Skeletal muscle tissue (tissue), 3 donors: ENCODE measurements at regions not wholly inside any gene's neighbourhood (a gene's known extent, or its start where the extent isn't known, plus 50 kb on each side); places are given as distances from the start of the nearest gene placed in this dataset.

Source experiments
- H3K27ac ChIP-seq: one replicate; pipeline ENCODE4 v1.7.0; 2013; ENCODE audit warnings: mild to moderate bottlenecking, low read depth, low read length, inconsistent platforms
- H3K27me3 ChIP-seq, 3 donors: one replicate each; pipeline ENCODE4 v1.7.0; 2013; ENCODE audit warnings: low read length in 3 of 3; ENCODE audit not compliant: control insufficient read depth in 3 of 3, insufficient read depth in 3 of 3
- H3K36me3 ChIP-seq, 3 donors: one replicate each; pipeline ENCODE4 v1.7.0; 2013; ENCODE audit warnings: low read length in 3 of 3; ENCODE audit not compliant: control insufficient read depth in 3 of 3, insufficient read depth in 3 of 3
- H3K4me1 ChIP-seq, 3 donors: one replicate each; pipeline ENCODE4 v1.7.0; 2013; ENCODE audit warnings: low read length in 3 of 3, mild to moderate bottlenecking in 3 of 3; ENCODE audit not compliant: control insufficient read depth in 3 of 3, insufficient read depth in 3 of 3
- H3K4me3 ChIP-seq, 3 donors: one replicate each; pipeline ENCODE4 v1.7.0; 2013; ENCODE audit warnings: low read length in 3 of 3
- H3K9ac ChIP-seq, 3 donors: one replicate each; pipeline ENCODE4 v1.7.0; 2013; ENCODE audit warnings: low read length in 3 of 3, mild to moderate bottlenecking in 3 of 3, moderate library complexity in 2 of 3, low read depth in 1 of 3
- H3K9me3 ChIP-seq, 3 donors: one replicate each; pipeline ENCODE4 v1.7.0; 2013; ENCODE audit warnings: low read length in 3 of 3; ENCODE audit not compliant: control insufficient read depth in 3 of 3
- donor health status: Osteomylitis.

GRCh38 chr2:67006373-67006960, 390.7 kb upstream of the ETAA1 start:
- no peaks in the 10 kb centered on the region for H3K27me3 ChIP-seq
- no peaks in the 10 kb centered on the region for H3K4me1 ChIP-seq
- no peak overlapping the region for H3K9ac ChIP-seq
- no peak overlapping the region for H3K4me3 ChIP-seq
- H3K27ac ChIP-seq = no peak overlapping the region
- no peaks in the 10 kb centered on the region for H3K36me3 ChIP-seq
- no peaks in the 10 kb centered on the region for H3K9me3 ChIP-seq

GRCh38 chr2:67008155-67008554, 389.0 kb upstream of the ETAA1 start:
- Histone ChIP-seq H3K36me3 (no peaks in the 10 kb centered on the region), H3K4me3 (no peak overlapping the region), H3K9ac (no peak overlapping the region), H3K4me1 (no peaks in the 10 kb centered on the region), H3K27ac (no peak overlapping the region), H3K9me3 (no peaks in the 10 kb centered on the region), H3K27me3 (peaks cover 0 to 3% (median 0%) of the 10 kb centered on the region in 3 donors)

- no peaks in the 10 kb centered on the region for H3K9me3 ChIP-seq
These were observed 385.0 kb upstream of the ETAA1 start for GRCh38 chr2:67012165-67012564.

GRCh38 chr2:67013821-67014220, 383.3 kb upstream of the ETAA1 start:
- H3K27ac ChIP-seq = no peak overlapping the region
- H3K36me3 ChIP-seq = no peaks in the 10 kb centered on the region
- H3K4me3 ChIP-seq = no peak overlapping the region
- H3K9ac ChIP-seq = no peak overlapping the region
- no peaks in the 10 kb centered on the region for H3K4me1 ChIP-seq
- H3K9me3 ChIP-seq = no peaks in the 10 kb centered on the region
- peaks cover 0 to 3% (median 0%) of the 10 kb centered on the region in 3 donors for H3K27me3 ChIP-seq

More at GRCh38 chr2:67012165-67012564, 385.0 kb upstream of the ETAA1 start:
- no peaks in the 10 kb centered on the region for H3K36me3 ChIP-seq
- H3K27me3 ChIP-seq = peaks cover 0 to 3% (median 0%) of the 10 kb centered on the region in 3 donors
- H3K27ac ChIP-seq = no peak overlapping the region
- H3K4me3 ChIP-seq = no peak overlapping the region
- H3K4me1 ChIP-seq = no peaks in the 10 kb centered on the region
- no peak overlapping the region for H3K9ac ChIP-seq

- Histone ChIP-seq H3K4me3 (no peak overlapping the region), H3K36me3 (no peaks in the 10 kb centered on the region), H3K9ac (no peak overlapping the region), H3K27me3 (peaks cover 0 to 3% (median 0%) of the 10 kb centered on the region in 3 donors), H3K27ac (no peak overlapping the region), H3K4me1 (no peaks in the 10 kb centered on the region), H3K9me3 (no peaks in the 10 kb centered on the region)
These were observed 381.5 kb upstream of the ETAA1 start for GRCh38 chr2:67015681-67016080.

GRCh38 chr2:67018301-67018700, 378.8 kb upstream of the ETAA1 start:
- no peaks in the 10 kb centered on the region for H3K36me3 ChIP-seq
- H3K4me1 ChIP-seq = no peaks in the 10 kb centered on the region
- no peaks in the 10 kb centered on the region for H3K9me3 ChIP-seq
- no peak overlapping the region for H3K9ac ChIP-seq
- no peak overlapping the region for H3K27ac ChIP-seq
- H3K4me3 ChIP-seq = no peak overlapping the region
- H3K27me3 ChIP-seq = no peaks in the 10 kb centered on the region

GRCh38 chr2:67032076-67032475, 365.1 kb upstream of the ETAA1 start:
- no peak overlapping the region for H3K4me3 ChIP-seq
- H3K4me1 ChIP-seq = no peaks in the 10 kb centered on the region
- H3K27me3 ChIP-seq = no peaks in the 10 kb centered on the region
- H3K36me3 ChIP-seq = no peaks in the 10 kb centered on the region
- no peak overlapping the region for H3K27ac ChIP-seq
- H3K9ac ChIP-seq = no peak overlapping the region
- no peaks in the 10 kb centered on the region for H3K9me3 ChIP-seq

GRCh38 chr2:67036444-67036843, 360.7 kb upstream of the ETAA1 start:
- Histone ChIP-seq H3K4me3 (no peak overlapping the region), H3K9me3 (no peaks in the 10 kb centered on the region), H3K36me3 (no peaks in the 10 kb centered on the region), H3K9ac (no peak overlapping the region), H3K4me1 (no peaks in the 10 kb centered on the region), H3K27me3 (no peaks in the 10 kb centered on the region), H3K27ac (no peak overlapping the region)

GRCh38 chr2:67037655-67038054, 359.5 kb upstream of the ETAA1 start:
- H3K36me3 ChIP-seq = no peaks in the 10 kb centered on the region

GRCh38 chr2:67038195-67038594, 358.9 kb upstream of the ETAA1 start:
- Histone ChIP-seq H3K4me1 (no peaks in the 10 kb centered on the region), H3K4me3 (no peak overlapping the region), H3K9ac (no peak overlapping the region), H3K36me3 (no peaks in the 10 kb centered on the region), H3K27ac (no peak overlapping the region), H3K9me3 (no peaks in the 10 kb centered on the region), H3K27me3 (no peaks in the 10 kb centered on the region)

More at GRCh38 chr2:67037655-67038054, 359.5 kb upstream of the ETAA1 start:
- H3K4me3 ChIP-seq = no peak overlapping the region
- H3K9me3 ChIP-seq = no peaks in the 10 kb centered on the region
- H3K27me3 ChIP-seq = no peaks in the 10 kb centered on the region
- H3K27ac ChIP-seq = no peak overlapping the region
- no peak overlapping the region for H3K9ac ChIP-seq
- no peaks in the 10 kb centered on the region for H3K4me1 ChIP-seq
